SK-N-SH (cell line): ENCODE measurements at regions not wholly inside any gene's neighbourhood (a gene's known extent, or its start where the extent isn't known, plus 50 kb on each side); places are given as distances from the start of the nearest gene placed in this dataset.

Source experiments
- CTCF ChIA-PET: fragments of 300-600, 350-600 bp; formaldehyde crosslinking; extraction: SDS; loops from one replicate; lab custom pipeline; 2021; lab: Yijun Ruan, JAX
- POLR2A ChIA-PET: fragments of 350-600 bp; sonication (Branson Sonifier 250); formaldehyde crosslinking; extraction: SDS; loops from one replicate; lab custom pipeline; 2020; ENCODE audit warnings: antibody characterized with exemption, inconsistent platforms; lab: Yijun Ruan, JAX
- DNase-seq: peaks from one replicate; pipeline ENCODE4 v3.0.0; 2012
- H2AFZ ChIP-seq: fragments of 200-600 bp; sonication (generic); 2 replicates; pipeline ENCODE4 v1.8.1; 2016; ENCODE audit warnings: antibody characterized with exemption, mild to moderate bottlenecking, low read depth
- H3F3A ChIP-seq: fragments of 200-600 bp; sonication (generic); replicated peaks from 2 replicates; pipeline ENCODE3; 2016; ENCODE audit warnings: antibody characterized with exemption, mild to moderate bottlenecking; ENCODE audit not compliant: insufficient read depth
- H3K27ac ChIP-seq, 2 experiments: fragments of 200-500 bp in 1 of 2; fragments of 200-600 bp in 1 of 2; sonication (Bioruptor generic) in 1 of 2; sonication (generic), shearing (Covaris generic) in 1 of 2; 2 replicates each; pipeline versions ENCODE4 v1.5.1 to v1.6.1; 2014 to 2016; ENCODE audit warnings: low read depth in 2 of 2, inconsistent platforms in 1 of 2, low read length in 1 of 2, mild to moderate bottlenecking in 1 of 2, mixed read lengths in 1 of 2
- H3K27me3 ChIP-seq: fragments of 200-600 bp; sonication (generic), shearing (Covaris generic); 2 replicates; pipeline ENCODE4 v1.6.1; 2016; ENCODE audit warnings: mixed run types; ENCODE audit not compliant: insufficient read depth
- H3K36me3 ChIP-seq, 2 experiments: fragments of 200-500 bp in 1 of 2; fragments of 200-600 bp in 1 of 2; sonication (Bioruptor generic) in 1 of 2; sonication (generic) in 1 of 2; replicated peaks in 1 of 2; 2 replicates each; pipeline versions ENCODE3 to v1.5.1; 2014 to 2016; ENCODE audit warnings: low read length in 1 of 2, mild to moderate bottlenecking in 1 of 2; ENCODE audit not compliant: insufficient read depth in 2 of 2, control insufficient read depth in 1 of 2
- H3K4me1 ChIP-seq, 2 experiments: fragments of 200-500 bp in 1 of 2; fragments of 200-600 bp in 1 of 2; sonication (Bioruptor generic) in 1 of 2; sonication (generic), shearing (Covaris generic) in 1 of 2; 2 replicates each; pipeline versions ENCODE4 v1.5.1 to v1.6.1; 2014 to 2016; ENCODE audit warnings: low read depth in 1 of 2, low read length in 1 of 2, mixed run types in 1 of 2; ENCODE audit not compliant: insufficient read depth in 2 of 2, control insufficient read depth in 1 of 2
- H3K4me2 ChIP-seq: fragments of 200-600 bp; sonication (generic), shearing (Covaris generic); 2 replicates; pipeline ENCODE4 v1.6.1; 2017; ENCODE audit warnings: mixed run types
- H3K4me3 ChIP-seq, 2 experiments: fragments of 200-500 bp in 1 of 2; fragments of 200-600 bp in 1 of 2; sonication (Bioruptor generic) in 1 of 2; sonication (generic), shearing (Covaris generic) in 1 of 2; 2 replicates each; pipeline versions ENCODE4 v1.5.1 to v1.8.1; 2014 to 2016; ENCODE audit warnings: low read depth in 2 of 2, inconsistent platforms in 1 of 2, low read length in 1 of 2, mild to moderate bottlenecking in 1 of 2, mixed read lengths in 1 of 2, moderate library complexity in 1 of 2
- H3K79me2 ChIP-seq: fragments of 200-600 bp; sonication (generic); 2 replicates; pipeline ENCODE4 v1.8.1; 2017; ENCODE audit warnings: mild to moderate bottlenecking; ENCODE audit not compliant: insufficient read depth
- H3K9ac ChIP-seq: fragments of 200-600 bp; sonication (generic); 2 replicates; pipeline ENCODE4 v1.6.1; 2017; ENCODE audit warnings: mixed run types
- H3K9me2 ChIP-seq: fragments of 200-600 bp; sonication (generic); 2 replicates; pipeline ENCODE4 v1.6.1; 2017; ENCODE audit warnings: mixed run types
- H3K9me3 ChIP-seq: fragments of 200-600 bp; sonication (generic); 2 replicates; pipeline ENCODE4 v1.6.1; 2017; ENCODE audit warnings: mixed run types, mild to moderate bottlenecking, moderate library complexity
- H4K20me1 ChIP-seq: fragments of 200-600 bp; sonication (generic); 2 replicates; pipeline ENCODE4 v1.6.1; 2017; ENCODE audit warnings: mild to moderate bottlenecking, mixed run types; ENCODE audit not compliant: insufficient read depth
- CHD2 ChIP-seq: fragments of 150-350 bp; IDR thresholded peaks from 2 replicates; pipeline ENCODE4 v1.6.1; 2018; ENCODE audit warnings: low read length; ENCODE audit not compliant: partially characterized antibody
- CTCF ChIP-seq: fragments of 200-600 bp; sonication (generic); IDR thresholded peaks from 2 replicates; pipeline ENCODE4 v1.6.1; 2017; ENCODE audit warnings: antibody characterized with exemption, mild to moderate bottlenecking, moderate library complexity
- ELF1 ChIP-seq: IDR thresholded peaks from 2 replicates; pipeline ENCODE4 v1.4.0; 2012
- EP300 ChIP-seq, 2 experiments: IDR thresholded peaks; 2 replicates each; pipeline versions ENCODE4 v1.4.0 to v1.6.1; 2012; ENCODE audit warnings: borderline replicate concordance in 1 of 2, low read depth in 1 of 2, low read length in 1 of 2
- EZH2phosphoT487 ChIP-seq: fragments of 200-600 bp; sonication (generic); IDR thresholded peaks from 2 replicates; pipeline ENCODE4 v1.6.1; 2017; ENCODE audit warnings: low read depth, mixed run types, mild to moderate bottlenecking, antibody characterized with exemption, moderate library complexity, borderline replicate concordance
- FOXM1 ChIP-seq: IDR thresholded peaks from 2 replicates; pipeline ENCODE4 v1.4.0; 2012; ENCODE audit warnings: low read depth, mild to moderate bottlenecking
- GABPA ChIP-seq: IDR thresholded peaks from 2 replicates; pipeline ENCODE4 v1.4.0; 2012; ENCODE audit warnings: low read depth, mild to moderate bottlenecking
- NRF1 ChIP-seq: IDR thresholded peaks from 2 replicates; pipeline ENCODE4 v1.6.1; 2012; ENCODE audit warnings: low read depth, mild to moderate bottlenecking, low read length
- POLR2AphosphoS5 ChIP-seq: IDR thresholded peaks from 2 replicates; pipeline ENCODE4 v1.6.1; 2012; ENCODE audit warnings: low read depth, low read length
- RCOR1 ChIP-seq: fragments of 150-350 bp; IDR thresholded peaks from 2 replicates; pipeline ENCODE4 v1.6.1; 2017; ENCODE audit warnings: antibody characterized with exemption, low read length
- RFX5 ChIP-seq: IDR thresholded peaks from 2 replicates; pipeline ENCODE4 v1.6.1; 2012; ENCODE audit warnings: mild to moderate bottlenecking, improper control_type of control experiment, low read length
- RXRA ChIP-seq: IDR thresholded peaks from 2 replicates; pipeline ENCODE4 v1.4.0; 2012; ENCODE audit warnings: low read depth, mild to moderate bottlenecking, borderline replicate concordance
- SIN3A ChIP-seq: IDR thresholded peaks from 2 replicates; pipeline ENCODE4 v1.6.1; 2012; ENCODE audit warnings: low read depth, mild to moderate bottlenecking, low read length, moderate library complexity, borderline replicate concordance
- TAF1 ChIP-seq: IDR thresholded peaks from 2 replicates; pipeline ENCODE4 v1.6.1; 2012; ENCODE audit warnings: low read depth, mild to moderate bottlenecking, low read length, moderate library complexity, borderline replicate concordance
- TCF12 ChIP-seq: IDR thresholded peaks from 2 replicates; pipeline ENCODE4 v1.4.0; 2012
- USF1 ChIP-seq: IDR thresholded peaks from 2 replicates; pipeline ENCODE4 v1.4.0; 2012; ENCODE audit warnings: low read depth, borderline replicate concordance
- YY1 ChIP-seq: IDR thresholded peaks from 2 replicates; pipeline ENCODE4 v1.4.0; 2012; ENCODE audit warnings: low read depth, mild to moderate bottlenecking
- WGBS: methylation state at CpG from one replicate; pipeline ENCODE4 v1.1.6; 2017; ENCODE audit warnings: low lambda C conversion rate; 5-methylcytosine and 5-hydroxymethylcytosine counted together

- no peak overlapping the region for H3K4me3 ChIP-seq
- H3K27me3 ChIP-seq = peaks cover 17% of the 10 kb centered on the region; the same call in 1 of the 2 replicates
- no peaks in the 10 kb centered on the region for H3K9me2 ChIP-seq
- no peak overlapping the region for H3K27ac ChIP-seq
- ChIA-PET CTCF (interaction anchor here (0.7 to 1.5 kb wide), 6 partner anchors 8 to 210 kb away, joined by 3 to 4 read pairs (median 3); no protein-coding TSS in a partner anchor), POLR2A (no interaction called here)
- TF ChIP-seq TAF1 (no peak), RFX5 (no peak), CTCF (peak; percentile 53)
- H3F3A ChIP-seq = peaks cover 7% of the 10 kb centered on the region
- H2AFZ ChIP-seq = no peak overlapping the region
- no peak overlapping the region for H3K4me2 ChIP-seq
- WGBS = 53% methylated on average over 3 of the region's 3 CpGs
- no peaks in the 10 kb centered on the region for H3K9me3 ChIP-seq
- peaks cover 0 to 6% of the 10 kb centered on the region in 2 experiments; a peak in 2 of 4 replicates for H3K4me1 ChIP-seq
- H4K20me1 ChIP-seq = no peaks in the 10 kb centered on the region; the same call in 1 of the 2 replicates
- no peaks in the 10 kb centered on the region for H3K79me2 ChIP-seq
- no peaks in the 10 kb centered on the region for H3K36me3 ChIP-seq
- DNase-seq = peak; percentile 26
- H3K9ac ChIP-seq = no peak overlapping the region
Observed at GRCh38 chr12:24595652-24596235, 353.2 kb downstream of the BCAT1 start.

- H3K9me3 ChIP-seq = no peaks in the 10 kb centered on the region
- ChIA-PET CTCF (interaction anchor here (0.6 kb wide), 1 partner anchor 145 kb away, joined by 3 read pairs; no protein-coding TSS in a partner anchor), POLR2A (interaction anchor here (0.6 kb wide), 1 partner anchor 577 kb away, joined by 3 read pairs; no protein-coding TSS in a partner anchor)
- no peak overlapping the region for H3K4me3 ChIP-seq
- peaks cover 17% of the 10 kb centered on the region; the same call in 1 of the 2 replicates for H3K27me3 ChIP-seq
- H3K9ac ChIP-seq = no peak overlapping the region
- no peaks in the 10 kb centered on the region for H3K4me1 ChIP-seq
- H3K79me2 ChIP-seq = no peaks in the 10 kb centered on the region
- TF ChIP-seq NRF1 (no peak), POLR2AphosphoS5 (no peak)
- H3K4me2 ChIP-seq = no peak overlapping the region
- no peaks in the 10 kb centered on the region for H3K36me3 ChIP-seq
- no peaks in the 10 kb centered on the region for H4K20me1 ChIP-seq
- no peak for DNase-seq
- WGBS = 51% methylated on average over 1 of the region's 1 CpG
- no peak overlapping the region for H2AFZ ChIP-seq
- H3F3A ChIP-seq = no peaks in the 10 kb centered on the region
- H3K27ac ChIP-seq = no peak overlapping the region
- H3K9me2 ChIP-seq = no peaks in the 10 kb centered on the region
Observed at GRCh38 chr12:24591715-24592440, 357.0 kb downstream of the BCAT1 start.

GRCh38 chr12:24591079-24591626, 357.7 kb downstream of the BCAT1 start:
- no peaks in the 10 kb centered on the region for H4K20me1 ChIP-seq
- no peak overlapping the region for H3K4me2 ChIP-seq
- H3K36me3 ChIP-seq = no peaks in the 10 kb centered on the region
- H2AFZ ChIP-seq = no peak overlapping the region
- no peaks in the 10 kb centered on the region for H3K4me1 ChIP-seq
- no peaks in the 10 kb centered on the region for H3K9me2 ChIP-seq
- H3K79me2 ChIP-seq = no peaks in the 10 kb centered on the region
- H3K4me3 ChIP-seq = no peak overlapping the region
- H3K9ac ChIP-seq = no peak overlapping the region
- no peaks in the 10 kb centered on the region for H3F3A ChIP-seq
- 67% methylated on average over 4 of the region's 4 CpGs for WGBS
- H3K9me3 ChIP-seq = no peaks in the 10 kb centered on the region
- H3K27me3 ChIP-seq = peaks cover 17% of the 10 kb centered on the region; the same call in 1 of the 2 replicates
- no peak for DNase-seq
- ChIA-PET POLR2A (no interaction called here), CTCF (no interaction called here)
- no peak overlapping the region for H3K27ac ChIP-seq
- TF ChIP-seq EP300 (IDR thresholded peaks at IDR 0.05; ENCODE audit: borderline replicate concordance in 1 of 2, low read depth in 1 of 2, low read length in 1 of 2) (no peak), YY1 (no peak), FOXM1 (no peak), NRF1 (no peak), TCF12 (no peak), USF1 (no peak), ELF1 (no peak), RXRA (no peak), EZH2phosphoT487 (no peak), CHD2 (no peak), SIN3A (no peak), RCOR1 (no peak), GABPA (no peak)
